NCI-H774 (cell line): ENCODE measurements at regions not wholly inside any gene's neighbourhood (a gene's known extent, or its start where the extent isn't known, plus 50 kb on each side); places are given as distances from the start of the nearest gene placed in this dataset.
"Not testable (repeated sequence)": the region's sequence is repeated elsewhere in the genome, so short reads cannot be mapped to it uniquely, and the experiment has no call there.

Experiments used
- DNase-seq: peaks from one replicate; lab custom pipeline; 2025; lab: John Stamatoyannopoulos, UW

- no peak for DNase-seq
Observed at GRCh38 chr3:67064105-67064504, 66.0 kb downstream of the KBTBD8 start.

- no peak for DNase-seq
Observed at GRCh38 chr3:67067251-67067650, 69.1 kb downstream of the KBTBD8 start.

- DNase-seq = not testable (repeated sequence)
Observed at GRCh38 chr3:67072640-67073039, 74.5 kb downstream of the KBTBD8 start.

- DNase-seq = no peak
Observed at GRCh38 chr3:67073812-67074211, 75.7 kb downstream of the KBTBD8 start.

GRCh38 chr3:67075295-67075694 lies 77.2 kb downstream of the KBTBD8 start:
- DNase-seq = no peak

GRCh38 chr3:67076607-67077006 lies 78.5 kb downstream of the KBTBD8 start:
- DNase-seq = no peak

GRCh38 chr3:67077656-67078055 lies 79.5 kb downstream of the KBTBD8 start:
- no peak for DNase-seq

GRCh38 chr3:67082533-67083024 lies 84.5 kb downstream of the KBTBD8 start:
- DNase-seq = no peak

GRCh38 chr3:67083277-67083676 lies 85.2 kb downstream of the KBTBD8 start:
- DNase-seq = no peak

- DNase-seq = no peak
Observed at GRCh38 chr3:67087788-67088187, 89.7 kb downstream of the KBTBD8 start.

- no peak for DNase-seq
Observed at GRCh38 chr3:67090474-67090873, 92.4 kb downstream of the KBTBD8 start.

GRCh38 chr3:67093305-67093704 lies 95.2 kb downstream of the KBTBD8 start:
- no peak for DNase-seq

GRCh38 chr3:67094167-67094566 lies 96.1 kb downstream of the KBTBD8 start:
- no peak for DNase-seq

GRCh38 chr3:67094774-67095173 lies 96.7 kb downstream of the KBTBD8 start:
- no peak for DNase-seq

GRCh38 chr3:67104388-67104787 lies 106.3 kb downstream of the KBTBD8 start:
- no peak for DNase-seq

GRCh38 chr3:67106874-67107273 lies 108.8 kb downstream of the KBTBD8 start:
- DNase-seq = no peak

- no peak for DNase-seq
Observed at GRCh38 chr3:67109651-67110204, 111.6 kb downstream of the KBTBD8 start.

GRCh38 chr3:67113802-67114407 lies 115.8 kb downstream of the KBTBD8 start:
- DNase-seq = peak; percentile 48

GRCh38 chr3:67118122-67118521 lies 120.0 kb downstream of the KBTBD8 start:
- DNase-seq = no peak

- no peak for DNase-seq
Observed at GRCh38 chr3:67118635-67119034, 120.5 kb downstream of the KBTBD8 start.

- DNase-seq = no peak
Observed at GRCh38 chr3:67123914-67124313, 125.8 kb downstream of the KBTBD8 start.

GRCh38 chr3:67127254-67127653 lies 129.1 kb downstream of the KBTBD8 start:
- DNase-seq = no peak

- DNase-seq = no peak
Observed at GRCh38 chr3:67142432-67142831, 144.3 kb downstream of the KBTBD8 start.

GRCh38 chr3:67145738-67146137 lies 147.6 kb downstream of the KBTBD8 start:
- DNase-seq = no peak
